22Rv1 (cell line): ENCODE measurements at regions not wholly inside any gene's neighbourhood (a gene's known extent, or its start where the extent isn't known, plus 50 kb on each side); places are given as distances from the start of the nearest gene placed in this dataset.

ENCODE experiments used
- ZFX ChIP-seq: fragments of 450-650 bp; IDR thresholded peaks from 2 replicates; pipeline ENCODE4 v1.6.1; 2017; ENCODE audit warnings: antibody characterized with exemption, borderline replicate concordance
- TF ChIP-seq, protein P1 (sequence below): fragments of 450-650 bp; IDR thresholded peaks from 2 replicates; pipeline ENCODE4 v1.5.1; 2017; ENCODE audit warnings: mild to moderate bottlenecking

GRCh38 chr2:58558881-58559280, 317.8 kb upstream of the FANCL start:
- TF ChIP-seq, protein P1, sequence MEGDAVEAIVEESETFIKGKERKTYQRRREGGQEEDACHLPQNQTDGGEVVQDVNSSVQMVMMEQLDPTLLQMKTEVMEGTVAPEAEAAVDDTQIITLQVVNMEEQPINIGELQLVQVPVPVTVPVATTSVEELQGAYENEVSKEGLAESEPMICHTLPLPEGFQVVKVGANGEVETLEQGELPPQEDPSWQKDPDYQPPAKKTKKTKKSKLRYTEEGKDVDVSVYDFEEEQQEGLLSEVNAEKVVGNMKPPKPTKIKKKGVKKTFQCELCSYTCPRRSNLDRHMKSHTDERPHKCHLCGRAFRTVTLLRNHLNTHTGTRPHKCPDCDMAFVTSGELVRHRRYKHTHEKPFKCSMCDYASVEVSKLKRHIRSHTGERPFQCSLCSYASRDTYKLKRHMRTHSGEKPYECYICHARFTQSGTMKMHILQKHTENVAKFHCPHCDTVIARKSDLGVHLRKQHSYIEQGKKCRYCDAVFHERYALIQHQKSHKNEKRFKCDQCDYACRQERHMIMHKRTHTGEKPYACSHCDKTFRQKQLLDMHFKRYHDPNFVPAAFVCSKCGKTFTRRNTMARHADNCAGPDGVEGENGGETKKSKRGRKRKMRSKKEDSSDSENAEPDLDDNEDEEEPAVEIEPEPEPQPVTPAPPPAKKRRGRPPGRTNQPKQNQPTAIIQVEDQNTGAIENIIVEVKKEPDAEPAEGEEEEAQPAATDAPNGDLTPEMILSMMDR: no peak
- TF ChIP-seq ZFX: no peak
